Stimulated activated CD4-positive, alpha-beta T cell treated with anti-CD3 and anti-CD28 coated beads, Interleukin-2, amount 100 ng/mL, for 4 hours (primary cell): ENCODE measurements at regions not wholly inside any gene's neighbourhood (a gene's known extent, or its start where the extent isn't known, plus 50 kb on each side); places are given as distances from the start of the nearest gene placed in this dataset.

Experiments
- DNase-seq: peaks from one replicate; pipeline ENCODE4 v3.0.0-alpha.2; 2020; ENCODE audit warnings: low read depth

DNA sequence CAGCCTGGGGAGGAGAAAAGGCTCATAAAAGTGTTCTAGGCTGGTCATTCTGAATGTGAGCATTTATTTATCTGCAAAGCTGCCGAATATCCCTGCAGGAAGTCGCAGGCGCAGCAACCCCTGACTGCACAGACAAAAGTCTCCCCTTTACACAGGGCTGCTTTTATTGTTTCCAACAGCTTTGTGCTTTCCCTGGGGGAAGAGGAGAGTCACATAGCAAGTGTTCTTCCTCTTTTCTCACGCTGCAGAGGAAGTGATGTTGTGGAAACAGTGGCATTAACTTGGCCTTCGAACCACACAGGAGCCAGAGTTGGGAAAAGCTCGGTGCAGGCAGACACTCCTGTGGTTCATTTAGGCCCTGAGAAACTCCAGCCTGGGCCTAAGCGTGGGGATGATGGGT is 81.5 kb upstream of the BCOR start:
- no peak for DNase-seq

GRCh38 chrX:40177942-40178715 is 80.4 kb upstream of the BCOR start:
- no peak for DNase-seq

GRCh38 chrX:40177489-40177888 is 79.7 kb upstream of the BCOR start:
- no peak for DNase-seq

GRCh38 chrX:40177117-40177430 is 79.3 kb upstream of the BCOR start:
- no peak for DNase-seq

- DNase-seq = peak; percentile 71
Measured at GRCh38 chrX:40176351-40177116, 78.8 kb upstream of the BCOR start.

DNA sequence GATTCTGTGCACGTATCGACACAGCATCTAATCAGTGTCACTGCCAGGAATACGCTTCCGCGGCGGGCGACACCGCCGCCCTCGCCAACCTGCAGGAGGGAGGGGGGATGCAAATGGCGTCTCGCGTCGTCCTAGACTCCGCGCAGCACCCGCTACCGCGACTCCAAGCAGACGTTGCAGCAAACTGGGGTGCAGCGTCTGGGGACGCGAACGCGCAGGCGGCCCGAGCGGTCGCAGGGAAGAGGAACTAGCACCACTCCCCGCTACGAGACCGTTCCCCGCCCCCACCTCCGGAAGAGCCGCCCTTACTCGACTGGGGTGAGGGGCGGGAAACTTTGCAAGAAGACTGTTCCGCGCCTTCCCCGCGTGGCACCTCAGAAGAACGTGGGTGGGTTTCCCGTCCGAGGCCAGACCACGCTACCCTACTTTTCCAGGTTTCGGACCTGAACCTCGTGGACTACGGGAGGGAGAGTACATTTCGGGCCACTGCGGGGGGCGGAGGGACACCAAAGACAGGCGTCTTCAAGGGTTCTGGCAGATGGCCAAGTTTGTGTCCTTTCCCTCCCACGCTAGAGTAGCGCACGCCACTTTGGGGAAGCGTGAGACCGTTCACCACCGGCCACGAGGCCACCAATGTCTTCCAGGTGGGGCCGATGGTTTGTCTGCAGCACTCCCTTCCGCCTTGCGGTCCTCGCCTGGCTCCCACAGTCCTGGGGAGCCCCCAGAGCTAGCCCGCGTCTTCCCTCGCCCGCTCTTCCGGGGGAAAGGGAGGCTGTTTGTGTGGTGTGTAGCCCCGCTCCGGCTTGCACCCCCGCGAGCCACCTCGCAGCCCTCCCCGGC is 78.0 kb upstream of the BCOR start:
- DNase-seq = peak; percentile 69

GRCh38 chrX:40174854-40175510 is 77.2 kb upstream of the BCOR start:
- DNase-seq = peak; percentile 50

GRCh38 chrX:40174001-40174853 is 76.5 kb upstream of the BCOR start:
- DNase-seq = no peak

- DNase-seq = no peak
Measured at GRCh38 chrX:40173143-40174000, 75.6 kb upstream of the BCOR start.

DNA sequence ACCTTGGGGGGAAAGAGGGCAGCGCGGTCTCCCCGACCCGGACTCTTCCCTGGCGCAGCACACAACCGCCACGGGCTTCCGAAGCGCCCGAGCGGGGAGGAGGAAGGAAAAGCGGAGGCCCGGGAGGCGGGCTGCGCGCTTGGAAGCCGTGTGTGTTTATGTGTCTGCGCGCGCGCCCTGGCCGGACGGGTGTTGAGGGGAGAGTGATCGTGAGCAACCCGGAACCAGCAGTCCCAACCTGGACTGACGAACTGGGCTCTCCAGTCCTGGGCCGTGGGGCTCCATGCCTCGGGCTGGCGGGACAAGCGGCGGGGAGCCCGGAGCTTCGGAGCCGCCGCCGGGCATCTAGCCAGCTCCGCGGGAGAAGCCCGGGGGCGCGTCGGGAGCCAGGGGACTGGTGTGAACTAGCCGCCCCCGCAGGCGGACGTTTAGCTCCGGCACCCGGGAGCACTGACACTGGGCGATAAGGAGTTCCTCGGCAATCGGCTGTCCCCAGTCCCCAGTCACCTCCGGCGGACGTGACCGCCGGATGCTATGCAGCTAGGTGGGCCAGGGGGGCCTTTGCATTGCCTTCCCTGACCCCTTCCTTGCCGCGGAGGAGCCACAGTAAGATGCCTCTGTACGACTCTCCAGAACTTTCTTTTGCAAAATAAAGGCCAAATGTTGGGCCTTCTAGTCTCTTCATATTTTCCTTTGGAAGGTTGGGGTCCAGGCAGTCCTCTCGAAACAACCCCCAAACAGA is 74.8 kb upstream of the BCOR start:
- no peak for DNase-seq

DNA sequence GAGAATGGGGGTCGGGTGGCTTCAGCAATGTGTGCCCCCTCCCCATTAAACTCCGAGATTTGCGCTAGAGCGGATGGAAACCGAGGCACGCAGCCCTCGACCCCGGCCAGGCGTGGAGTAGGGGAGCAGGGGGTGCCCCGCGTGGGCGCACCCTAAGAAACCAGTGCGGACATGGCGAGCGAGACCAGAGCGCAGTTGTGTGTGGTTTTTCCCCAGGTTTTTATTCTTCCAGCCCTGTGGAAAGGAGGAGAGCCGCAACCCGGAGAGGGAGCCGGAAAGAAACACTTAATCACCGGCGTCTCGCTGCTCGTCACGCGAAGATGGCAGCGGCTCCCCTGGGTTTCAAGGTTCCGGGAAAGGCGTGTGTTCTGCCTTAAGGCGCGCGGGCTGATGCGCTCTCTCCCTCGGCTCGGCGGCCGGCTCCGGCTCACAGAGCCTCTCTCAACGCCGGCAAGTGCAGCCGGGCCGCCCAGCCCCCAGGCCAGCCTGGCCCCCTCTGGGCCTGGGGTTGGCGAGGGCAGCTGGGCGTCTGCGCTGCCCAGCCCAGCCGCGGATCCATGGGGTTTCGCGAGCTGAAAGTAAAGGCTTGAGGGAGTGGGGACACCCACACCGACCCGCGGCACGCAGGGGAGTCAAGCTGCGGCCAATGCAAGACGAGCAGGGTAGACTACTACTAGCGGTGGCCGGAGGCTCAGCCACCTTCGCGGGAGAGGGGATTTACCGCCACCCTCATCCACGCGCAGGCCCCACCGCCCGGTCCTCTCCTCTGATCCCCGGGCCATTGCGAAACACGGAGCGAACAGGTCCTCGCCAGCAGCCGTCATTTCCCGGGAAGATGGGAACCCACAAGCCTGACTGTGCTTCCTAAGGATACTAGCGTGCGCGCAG is 74.0 kb upstream of the BCOR start:
- DNase-seq = no peak

GRCh38 chrX:40170830-40171512 is 73.2 kb upstream of the BCOR start:
- no peak for DNase-seq

- peak; percentile 67 for DNase-seq
Measured at GRCh38 chrX:40169193-40170101, 71.7 kb upstream of the BCOR start.

DNA sequence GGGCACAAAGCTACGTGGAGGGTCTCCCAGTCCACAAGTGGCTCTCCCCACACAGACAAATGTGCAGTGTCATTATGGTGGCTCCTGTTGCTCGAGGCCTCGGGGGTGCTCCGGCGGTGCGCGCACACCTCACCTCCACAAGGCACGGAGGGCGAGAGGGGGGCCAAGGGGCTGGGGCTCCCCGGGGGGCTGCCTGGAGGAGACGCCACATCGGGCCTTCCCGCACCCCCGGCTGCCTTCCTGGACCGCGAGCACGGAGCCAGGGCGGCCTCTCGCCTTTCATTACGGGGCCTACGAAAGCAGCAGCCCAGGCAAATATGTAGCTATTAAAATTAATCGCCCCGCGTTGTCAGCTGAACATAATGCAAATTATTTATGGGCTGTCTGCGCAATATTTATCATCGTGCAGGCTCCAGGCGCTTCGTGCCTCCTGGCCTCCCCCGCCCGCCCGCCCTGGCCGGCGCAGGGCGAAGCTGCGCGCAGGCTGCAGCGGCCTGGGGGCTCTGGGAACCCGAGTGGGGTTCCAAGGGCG is 70.8 kb upstream of the BCOR start:
- DNase-seq = no peak

DNA sequence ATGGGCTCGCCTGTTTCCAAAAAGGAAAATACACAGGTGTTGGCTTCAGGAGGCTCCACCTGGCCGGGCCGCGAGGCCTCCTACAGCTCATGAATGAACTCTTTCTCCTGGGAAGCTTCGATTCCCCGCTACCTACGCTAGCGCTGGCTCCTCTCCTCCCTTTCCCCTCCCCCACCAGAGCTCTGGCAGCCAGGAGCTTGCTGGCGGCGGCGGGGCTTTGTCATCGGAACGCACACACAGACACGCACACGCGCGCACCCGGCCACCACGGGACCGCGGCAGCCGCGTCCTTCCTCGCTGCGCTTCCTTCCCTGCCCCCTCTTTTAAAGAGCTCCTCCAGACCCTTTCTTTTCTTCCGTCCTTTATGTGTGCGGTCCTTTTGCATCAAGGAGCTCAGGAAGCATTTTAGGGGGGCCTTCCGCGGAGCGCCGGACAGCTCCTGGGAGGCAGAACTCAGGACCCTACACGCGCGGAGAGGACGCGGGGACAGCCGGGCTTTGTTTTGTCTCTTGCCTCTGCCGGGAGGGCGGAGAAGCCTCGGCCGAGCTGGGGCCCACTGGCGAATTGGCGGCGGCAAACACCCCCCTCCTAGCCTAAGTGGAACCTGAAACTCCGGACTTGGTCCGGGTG is 70.2 kb upstream of the BCOR start:
- DNase-seq = no peak

DNA sequence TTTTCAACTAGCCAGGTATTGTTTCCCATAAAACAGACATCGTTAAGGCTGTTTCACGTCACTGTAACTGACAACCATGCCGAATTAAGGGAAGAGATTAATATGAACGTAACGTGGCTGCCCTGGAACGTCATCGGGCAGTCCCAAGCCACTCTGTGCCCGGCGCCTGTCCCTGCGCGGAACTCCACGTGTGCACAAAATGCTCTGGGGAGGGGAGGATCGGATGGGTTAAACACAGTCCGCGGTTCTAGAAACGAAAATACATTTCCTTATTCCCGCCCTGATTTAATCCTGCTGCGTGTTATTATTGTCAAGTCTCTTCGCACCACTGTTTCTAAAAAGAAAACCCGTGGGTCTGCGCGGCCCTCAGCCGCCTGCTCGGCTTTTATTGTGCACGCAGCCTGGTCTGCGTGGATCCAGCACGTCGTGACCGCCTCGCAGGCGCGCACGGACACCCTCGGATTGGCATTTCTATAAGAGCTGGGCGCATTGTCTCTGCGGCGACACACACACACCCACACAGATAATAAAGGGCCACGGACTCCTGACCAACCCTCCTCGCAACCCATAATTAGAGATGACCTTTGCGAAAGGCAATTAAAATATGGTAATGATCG is 69.6 kb upstream of the BCOR start:
- DNase-seq = no peak
